ENCODE measurements at regions not wholly inside any gene's neighbourhood (a gene's known extent, or its start where the extent isn't known, plus 50 kb on each side); places are given as distances from the start of the nearest gene placed in this dataset.
"Not testable (repeated sequence)": the region's sequence is repeated elsewhere in the genome, so short reads cannot be mapped to it uniquely, and the experiment has no call there.

- WGBS, result 69% methylated on average over 1 of the region's 1 CpG
- Histone ChIP-seq H3K27ac (no peak overlapping the region), H3K27me3 (no peaks in the 10 kb centered on the region), H3K9me3 (no peaks in the 10 kb centered on the region), H3K36me3 (no peaks in the 10 kb centered on the region), H3K4me1 (no peaks in the 10 kb centered on the region), H3K4me3 (no peak overlapping the region)
- DNase-seq (ENCODE audit: low spot score in 2 of 2), result no peak
- TF ChIP-seq CTCF (IDR thresholded peaks at IDR 0.05) (no peak), EP300 (IDR thresholded peaks at IDR 0.05) (no peak), POLR2AphosphoS5 (IDR thresholded peaks at IDR 0.05) (no peak), POLR2A (IDR thresholded peaks at IDR 0.05) (no peak)
These were observed 495.4 kb upstream of the SEL1L start for GRCh38 chr14:82029038-82029437.

DNA sequence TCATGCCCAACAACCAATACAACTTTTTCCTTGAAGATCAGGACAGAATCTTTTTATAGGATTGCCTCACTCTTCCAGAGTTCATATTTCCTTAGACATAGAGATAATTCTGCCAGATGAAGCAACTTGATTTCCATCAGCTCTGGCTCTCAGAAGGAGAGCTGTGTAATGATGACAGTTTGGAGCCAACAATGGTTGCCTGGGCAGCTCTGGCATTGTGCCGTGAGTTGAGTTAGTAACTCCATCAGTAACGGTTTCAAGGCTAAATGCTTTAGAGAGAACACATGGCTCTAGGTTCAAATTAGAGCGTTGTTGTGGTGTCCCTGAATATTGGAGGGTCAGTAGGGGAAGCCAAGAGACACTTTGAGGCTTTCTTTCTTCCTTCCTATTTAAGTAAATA is 501.7 kb upstream of the SEL1L start:
- no peak for DNase-seq (ENCODE audit: low spot score in 2 of 2)
- H3K4me3 ChIP-seq, result no peak overlapping the region

DNA sequence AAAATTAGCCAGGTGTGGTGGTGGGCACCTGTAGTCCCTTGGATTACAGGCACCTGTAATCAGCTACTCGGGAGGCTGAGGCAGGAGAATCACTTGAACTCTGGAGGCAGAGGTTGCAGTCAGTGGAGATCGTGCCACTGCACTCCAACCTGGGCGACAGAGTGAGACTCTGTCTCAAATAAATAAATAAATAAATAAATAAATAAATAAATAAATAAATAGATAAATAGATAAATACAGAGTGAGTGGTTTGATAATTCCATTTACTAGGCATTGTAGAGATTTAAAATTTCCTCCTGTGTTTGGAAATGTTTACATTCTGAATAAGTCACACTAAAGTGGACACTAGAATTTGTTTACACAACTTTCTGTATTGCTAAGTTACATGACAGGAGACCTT is 504.4 kb upstream of the SEL1L start:
- H3K4me3 ChIP-seq; H3K27ac ChIP-seq; H3K36me3 ChIP-seq; H3K9me3 ChIP-seq; H3K4me1 ChIP-seq; DNase-seq (ENCODE audit: low spot score in 2 of 2); H3K27me3 ChIP-seq: not testable (repeated sequence)
- whole genome bisulfite sequencing, result 92% methylated on average over 3 of the region's 3 CpGs

More for the DNA sequence above, 501.7 kb upstream of the SEL1L start:
- Histone ChIP-seq H3K9me3 (no peaks in the 10 kb centered on the region), H3K36me3 (no peaks in the 10 kb centered on the region), H3K27ac (no peak overlapping the region), H3K27me3 (no peaks in the 10 kb centered on the region), H3K4me1 (no peaks in the 10 kb centered on the region)
- no CpG with 5 or more reads among the region's 3 CpGs for whole genome bisulfite sequencing
- TF ChIP-seq POLR2AphosphoS5 (IDR thresholded peaks at IDR 0.05), result no peak
- TF ChIP-seq EP300 (IDR thresholded peaks at IDR 0.05), result no peak
- no peak for TF ChIP-seq POLR2A (IDR thresholded peaks at IDR 0.05)
- TF ChIP-seq CTCF (IDR thresholded peaks at IDR 0.05), result no peak

DNA sequence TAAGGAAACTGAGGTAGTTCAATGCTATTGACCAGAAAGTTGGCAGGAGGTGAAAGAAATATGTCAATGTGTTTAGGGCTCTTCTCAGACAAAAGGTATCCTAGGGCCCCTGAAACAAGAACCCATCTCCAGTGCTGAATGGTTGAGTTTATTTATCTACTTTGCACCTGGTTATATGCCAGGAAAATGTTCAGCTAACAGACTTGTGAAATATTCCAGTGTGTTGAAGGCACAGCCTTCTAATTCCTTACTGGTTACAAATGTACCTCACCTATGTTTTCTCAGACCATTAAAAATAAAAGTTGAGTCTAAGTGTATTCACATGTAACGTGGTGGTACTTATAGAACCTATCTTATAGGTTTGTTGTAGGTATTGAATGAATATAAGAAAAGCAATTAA is 511.7 kb upstream of the SEL1L start:
- no peak overlapping the region for H3K27ac ChIP-seq
- WGBS, result 83% methylated on average over 1 of the region's 1 CpG
- H3K4me1 ChIP-seq, result no peaks in the 10 kb centered on the region
- no peaks in the 10 kb centered on the region for H3K27me3 ChIP-seq
- no peak for DNase-seq (ENCODE audit: low spot score in 2 of 2)
- TF ChIP-seq POLR2AphosphoS5 (IDR thresholded peaks at IDR 0.05) (no peak), EP300 (IDR thresholded peaks at IDR 0.05) (no peak), CTCF (IDR thresholded peaks at IDR 0.05) (no peak), POLR2A (IDR thresholded peaks at IDR 0.05) (no peak)
- H3K9me3 ChIP-seq, result no peaks in the 10 kb centered on the region
- H3K4me3 ChIP-seq, result no peak overlapping the region
- no peaks in the 10 kb centered on the region for H3K36me3 ChIP-seq

- DNase-seq (ENCODE audit: low spot score in 2 of 2), result no peak
- no peak overlapping the region for H3K4me3 ChIP-seq
- no peak for TF ChIP-seq CTCF (IDR thresholded peaks at IDR 0.05)
- TF ChIP-seq POLR2A (IDR thresholded peaks at IDR 0.05), result no peak
- no peak for TF ChIP-seq POLR2AphosphoS5 (IDR thresholded peaks at IDR 0.05)
- TF ChIP-seq EP300 (IDR thresholded peaks at IDR 0.05), result no peak
- no peak overlapping the region for H3K27ac ChIP-seq
- WGBS, result 80% methylated on average over 1 of the region's 1 CpG
- H3K27me3 ChIP-seq, result no peaks in the 10 kb centered on the region
- no peaks in the 10 kb centered on the region for H3K4me1 ChIP-seq
- H3K36me3 ChIP-seq, result no peaks in the 10 kb centered on the region
- no peaks in the 10 kb centered on the region for H3K9me3 ChIP-seq
These were observed 513.0 kb upstream of the SEL1L start for GRCh38 chr14:82046512-82047226.
